H9 (cell line): ENCODE measurements at regions not wholly inside any gene's neighbourhood (a gene's known extent, or its start where the extent isn't known, plus 50 kb on each side); places are given as distances from the start of the nearest gene placed in this dataset.

Source experiments
- DNase-seq: peaks from one replicate; pipeline ENCODE4 v3.0.0-alpha.2; 2017
- H2AFZ ChIP-seq: one replicate; pipeline ENCODE4 v1.6.1; 2013; ENCODE audit warnings: mild to moderate bottlenecking, low read length, control low read depth, moderate library complexity
- H2AK5ac ChIP-seq: 2 replicates; pipeline ENCODE4 v1.6.1; 2013; ENCODE audit warnings: low read length, control low read depth, mixed read lengths; ENCODE audit not compliant: insufficient read length
- H2BK120ac ChIP-seq: one replicate; pipeline ENCODE4 v1.6.1; 2013; ENCODE audit warnings: low read depth, mild to moderate bottlenecking, low read length, control low read depth, inconsistent platforms; ENCODE audit not compliant: poor library complexity, severe bottlenecking
- H2BK12ac ChIP-seq: 2 replicates; pipeline ENCODE4 v1.6.1; 2013; ENCODE audit warnings: low read length, control low read depth, mixed read lengths, low read depth; ENCODE audit not compliant: insufficient read length
- H2BK15ac ChIP-seq: 2 replicates; pipeline ENCODE4 v1.6.1; 2013; ENCODE audit warnings: low read depth, low read length, control low read depth
- H2BK20ac ChIP-seq: one replicate; pipeline ENCODE4 v1.6.1; 2013; ENCODE audit warnings: low read depth, mild to moderate bottlenecking, low read length, control low read depth, inconsistent platforms; ENCODE audit not compliant: poor library complexity, severe bottlenecking
- H2BK5ac ChIP-seq: 2 replicates; pipeline ENCODE4 v1.6.1; 2013; ENCODE audit warnings: low read length, control low read depth, mixed read lengths; ENCODE audit not compliant: insufficient read length
- H3K14ac ChIP-seq: 2 replicates; pipeline ENCODE4 v1.6.1; 2013; ENCODE audit warnings: low read length, control low read depth; ENCODE audit not compliant: insufficient read depth
- H3K18ac ChIP-seq: 2 replicates; pipeline ENCODE4 v1.6.1; 2013; ENCODE audit warnings: low read depth, mild to moderate bottlenecking, mixed read lengths, low read length, control low read depth; ENCODE audit not compliant: insufficient read length
- H3K23ac ChIP-seq: 2 replicates; pipeline ENCODE4 v1.6.1; 2013; ENCODE audit warnings: low read length, control low read depth, mixed read lengths, low read depth; ENCODE audit not compliant: insufficient read length
- H3K23me2 ChIP-seq: 2 replicates; pipeline ENCODE4 v1.6.1; 2013; ENCODE audit warnings: low read depth, mild to moderate bottlenecking, mixed read lengths, low read length, control low read depth; ENCODE audit not compliant: insufficient read length, poor library complexity, severe bottlenecking
- H3K27ac ChIP-seq: 2 replicates; pipeline ENCODE4 v1.5.1; 2013; ENCODE audit warnings: low read length, control low read depth, mixed read lengths, low read depth; ENCODE audit not compliant: insufficient read length
- H3K27me3 ChIP-seq: 2 replicates; pipeline ENCODE4 v1.6.1; 2013; ENCODE audit warnings: low read length, control low read depth, inconsistent platforms; ENCODE audit not compliant: insufficient read depth
- H3K4ac ChIP-seq: 2 replicates; pipeline ENCODE4 v1.6.1; 2013; ENCODE audit warnings: low read depth, mild to moderate bottlenecking, control low read depth, inconsistent platforms, low read length, moderate library complexity
- H3K4me1 ChIP-seq: 2 replicates; pipeline ENCODE4 v1.6.1; 2013; ENCODE audit warnings: low read length, control low read depth, inconsistent platforms; ENCODE audit not compliant: insufficient read depth
- H3K4me2 ChIP-seq: 2 replicates; pipeline ENCODE4 v1.6.1; 2013; ENCODE audit warnings: low read length, control low read depth, mixed read lengths; ENCODE audit not compliant: insufficient read length, insufficient read depth
- H3K56ac ChIP-seq: 2 replicates; pipeline ENCODE4 v1.6.1; 2013; ENCODE audit warnings: low read depth, mild to moderate bottlenecking, mixed read lengths, low read length, control low read depth; ENCODE audit not compliant: insufficient read length
- H3K79me1 ChIP-seq: 2 replicates; pipeline ENCODE4 v1.6.1; 2013; ENCODE audit warnings: low read depth, mild to moderate bottlenecking, moderate library complexity, low read length, control low read depth, inconsistent platforms; ENCODE audit not compliant: insufficient read depth, poor library complexity, severe bottlenecking
- H3K79me2 ChIP-seq: 2 replicates; pipeline ENCODE4 v1.6.1; 2013; ENCODE audit warnings: low read length, control low read depth, inconsistent platforms; ENCODE audit not compliant: insufficient read depth
- H3K9ac ChIP-seq: 2 replicates; pipeline ENCODE4 v1.6.1; 2013; ENCODE audit warnings: low read length, control low read depth, mixed read lengths; ENCODE audit not compliant: insufficient read length; ENCODE audit errors: extremely low read depth
- H3K9me3 ChIP-seq: one replicate; pipeline ENCODE4 v1.6.1; 2013; ENCODE audit warnings: low read depth, low read length, inconsistent platforms; ENCODE audit not compliant: control insufficient read depth
- H3T11ph ChIP-seq: one replicate; pipeline ENCODE4 v1.6.1; 2013; ENCODE audit warnings: mild to moderate bottlenecking, low read length, control low read depth, inconsistent platforms
- H4K20me1 ChIP-seq: one replicate; pipeline ENCODE4 v1.6.1; 2013; ENCODE audit not compliant: control insufficient read depth, insufficient read length, insufficient read depth
- H4K5ac ChIP-seq: 2 replicates; pipeline ENCODE4 v1.6.1; 2013; ENCODE audit warnings: low read depth, mild to moderate bottlenecking, mixed read lengths, low read length, control low read depth; ENCODE audit not compliant: insufficient read length
- H4K8ac ChIP-seq: replicated peaks from 2 replicates; pipeline ENCODE4 v1.6.1; 2013; ENCODE audit warnings: low read length, control low read depth, mixed read lengths, low read depth; ENCODE audit not compliant: insufficient read length
- H4K91ac ChIP-seq: 2 replicates; pipeline ENCODE4 v1.6.1; 2013; ENCODE audit warnings: low read depth, mild to moderate bottlenecking, moderate library complexity, mixed read lengths, low read length, control low read depth; ENCODE audit not compliant: insufficient read length
- H3K27ac Mint-ChIP-seq, 3 experiments: 2 replicates in 2 of 3; 3 replicates in 1 of 3; pipeline ENCODE4 v1.8.0; 2020 to 2021; ENCODE audit warnings: mixed read lengths in 3 of 3, mild to moderate bottlenecking in 1 of 3, moderate library complexity in 1 of 3
- H3K27me3 Mint-ChIP-seq: 2 replicates; pipeline ENCODE4 v1.8.0; 2021; ENCODE audit warnings: low read depth, mild to moderate bottlenecking, moderate library complexity, mixed read lengths
- H3K36me3 Mint-ChIP-seq, 3 experiments: 2 replicates in 2 of 3; 3 replicates in 1 of 3; pipeline ENCODE4 v1.8.0; 2020 to 2021; ENCODE audit warnings: low read depth in 3 of 3, mixed read lengths in 3 of 3; ENCODE audit not compliant: insufficient read depth in 1 of 3
- H3K4me1 Mint-ChIP-seq, 2 experiments: 2 replicates each; pipeline ENCODE4 v1.8.0; 2020; ENCODE audit warnings: mixed read lengths in 2 of 2
- H3K4me3 Mint-ChIP-seq, 2 experiments: 2 replicates in 1 of 2; 3 replicates in 1 of 2; pipeline ENCODE4 v1.8.0; 2020 to 2021; ENCODE audit warnings: mild to moderate bottlenecking in 2 of 2, mixed read lengths in 2 of 2, moderate library complexity in 1 of 2
- H3K9me3 Mint-ChIP-seq, 2 experiments: 2 replicates in 1 of 2; 3 replicates in 1 of 2; pipeline ENCODE4 v1.8.0; 2020; ENCODE audit warnings: mild to moderate bottlenecking in 2 of 2, mixed read lengths in 2 of 2, moderate library complexity in 1 of 2
- CTCF ChIP-seq: fragments of 200-600 bp; sonication (generic); conservative IDR thresholded peaks from 3 replicates; pipeline ENCODE4 v1.8.0; 2021; ENCODE audit warnings: antibody characterized with exemption, mild to moderate bottlenecking
- WGBS: extraction: QIAGEN DNeasy Blood & Tissue Kit; methylation state at CpG from one replicate; pipeline ENCODE4 v1.1.7; 2013; ENCODE audit warnings: missing lambda C conversion rate, low lambda C conversion rate, mixed read lengths; ENCODE audit not compliant: insufficient read length; ENCODE audit errors: extremely low coverage; 5-methylcytosine and 5-hydroxymethylcytosine counted together

- no peak overlapping the region for H3K4ac ChIP-seq
- H3K23ac ChIP-seq, result no peak overlapping the region
- no peaks in the 10 kb centered on the region for H4K20me1 ChIP-seq
- H3K9ac ChIP-seq, result no peak overlapping the region
- H2BK120ac ChIP-seq, result no peak overlapping the region
- no peak for DNase-seq
- H4K8ac ChIP-seq, result no peak overlapping the region
- H2AFZ ChIP-seq, result no peak overlapping the region
- no peaks in the 10 kb centered on the region for H3K27me3 Mint-ChIP-seq
- H2BK20ac ChIP-seq, result no peak overlapping the region
- no peaks in the 10 kb centered on the region for H3K4me1 Mint-ChIP-seq
- no peak overlapping the region for H3K14ac ChIP-seq
- H3K18ac ChIP-seq, result no peak overlapping the region
- H3K79me2 ChIP-seq, result no peaks in the 10 kb centered on the region
- H3K27ac Mint-ChIP-seq, result no peak overlapping the region
- TF ChIP-seq CTCF, result no peak
- no peak overlapping the region for H3T11ph ChIP-seq
- no peak overlapping the region for H4K91ac ChIP-seq
- H3K27ac ChIP-seq, result no peak overlapping the region
- no peak overlapping the region for H2BK5ac ChIP-seq
- no peak overlapping the region for H3K4me3 Mint-ChIP-seq
- H3K9me3 ChIP-seq, result no peaks in the 10 kb centered on the region
- no peak overlapping the region for H2AK5ac ChIP-seq
- H3K36me3 Mint-ChIP-seq, result no peaks in the 10 kb centered on the region
- H3K27me3 ChIP-seq, result no peaks in the 10 kb centered on the region
- no peaks in the 10 kb centered on the region for H3K79me1 ChIP-seq
- no peak overlapping the region for H2BK15ac ChIP-seq
- H3K4me2 ChIP-seq, result no peak overlapping the region
- no peaks in the 10 kb centered on the region for H3K4me1 ChIP-seq
- no peaks in the 10 kb centered on the region for H3K23me2 ChIP-seq
- no CpG with 5 or more reads among the region's 1 CpG for WGBS
- H3K9me3 Mint-ChIP-seq, result no peaks in the 10 kb centered on the region; a peak in 1 of 5 replicates
- H3K56ac ChIP-seq, result no peak overlapping the region
- H4K5ac ChIP-seq, result no peak overlapping the region
- H2BK12ac ChIP-seq, result no peak overlapping the region
Observed at GRCh38 chr14:27370074-27370473, 772.2 kb upstream of the NOVA1 start.
